ENCODE measurements at regions not wholly inside any gene's neighbourhood (a gene's known extent, or its start where the extent isn't known, plus 50 kb on each side); places are given as distances from the start of the nearest gene placed in this dataset.
"Not testable (repeated sequence)": the region's sequence is repeated elsewhere in the genome, so short reads cannot be mapped to it uniquely, and the experiment has no call there.

- DNase-seq, result no peak
Observed at GRCh38 chr9:28127101-28127500, 553.8 kb upstream of the C9orf72 start.

GRCh38 chr9:28134446-28134976, 561.2 kb upstream of the C9orf72 start:
- peak; percentile 8 for DNase-seq

GRCh38 chr9:28135549-28135948, 562.3 kb upstream of the C9orf72 start:
- no peak for DNase-seq

DNA sequence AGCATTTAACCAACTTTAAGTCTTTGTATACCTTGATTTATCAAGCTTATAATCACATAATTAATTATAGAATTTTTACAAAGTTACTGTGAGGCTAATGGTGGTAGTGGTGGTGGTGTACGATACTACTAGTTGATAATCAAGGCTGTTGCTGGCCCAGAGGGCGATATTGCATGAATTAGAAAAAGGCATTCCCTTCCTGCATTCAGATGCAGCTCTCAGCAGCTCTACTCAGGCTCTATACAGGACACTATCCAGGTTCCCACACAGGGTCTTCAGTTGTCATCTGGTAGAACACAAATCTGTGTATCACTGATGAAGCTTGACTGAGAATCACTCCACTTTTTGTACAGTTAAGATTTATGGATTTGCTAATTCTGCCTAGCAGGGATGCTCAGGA, 562.8 kb upstream of the C9orf72 start:
- no peak for DNase-seq

DNA sequence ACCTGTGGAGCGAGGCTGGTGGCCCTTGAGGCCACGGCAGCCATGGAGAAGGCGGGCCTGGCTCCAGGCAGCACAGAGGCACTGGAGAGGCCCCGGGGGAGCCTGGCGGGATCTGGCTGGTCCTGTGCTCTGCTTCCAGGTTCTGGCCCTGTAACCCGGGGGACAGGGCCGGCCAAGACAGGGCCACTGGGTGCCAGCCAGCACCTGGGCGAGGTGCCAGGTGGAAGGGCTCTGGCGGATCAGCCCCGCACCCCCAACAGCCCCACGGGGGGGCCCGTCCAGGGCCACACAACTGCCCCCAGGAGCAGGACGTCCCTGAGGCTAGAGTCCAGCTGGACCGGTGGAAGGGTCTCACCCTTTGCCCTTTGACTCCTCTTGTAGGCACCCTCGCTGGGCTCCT, 574.1 kb upstream of the C9orf72 start:
- not testable (repeated sequence) for DNase-seq

DNA sequence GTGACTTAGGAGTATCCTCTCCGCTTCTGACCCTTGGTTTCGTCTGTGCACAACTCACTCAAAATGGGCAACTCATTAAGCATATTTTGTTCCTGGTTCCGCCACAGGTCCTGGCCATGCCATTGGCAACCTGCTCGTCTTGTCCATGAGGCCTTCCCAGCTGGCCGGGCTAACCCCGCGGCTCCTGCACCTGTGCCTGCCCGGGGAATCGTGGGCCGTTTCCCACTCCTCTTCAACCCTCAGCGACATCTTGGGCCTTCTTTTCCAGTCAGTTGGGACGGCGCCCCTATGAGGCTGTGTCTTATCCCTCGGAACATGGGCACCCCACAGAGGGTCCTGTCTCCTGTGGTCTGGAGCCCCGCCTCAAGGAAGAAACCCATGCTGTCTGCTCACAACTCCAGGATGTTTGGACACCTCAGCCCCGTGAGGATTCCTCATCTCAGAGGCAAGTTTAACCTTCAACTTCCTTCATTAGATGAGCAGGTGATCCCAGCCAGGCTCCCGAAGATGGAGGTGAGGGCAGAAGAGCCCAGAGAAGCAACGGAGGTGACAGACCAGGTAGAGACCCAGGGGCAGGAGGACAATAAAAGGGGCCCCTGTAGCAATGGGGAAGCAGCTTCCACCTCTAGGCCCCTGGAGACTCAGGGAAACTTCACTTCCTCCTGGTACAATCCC, 574.8 kb upstream of the C9orf72 start:
- not testable (repeated sequence) for DNase-seq

GRCh38 chr9:28149361-28150050, 576.2 kb upstream of the C9orf72 start:
- DNase-seq, result not testable (repeated sequence)

DNA sequence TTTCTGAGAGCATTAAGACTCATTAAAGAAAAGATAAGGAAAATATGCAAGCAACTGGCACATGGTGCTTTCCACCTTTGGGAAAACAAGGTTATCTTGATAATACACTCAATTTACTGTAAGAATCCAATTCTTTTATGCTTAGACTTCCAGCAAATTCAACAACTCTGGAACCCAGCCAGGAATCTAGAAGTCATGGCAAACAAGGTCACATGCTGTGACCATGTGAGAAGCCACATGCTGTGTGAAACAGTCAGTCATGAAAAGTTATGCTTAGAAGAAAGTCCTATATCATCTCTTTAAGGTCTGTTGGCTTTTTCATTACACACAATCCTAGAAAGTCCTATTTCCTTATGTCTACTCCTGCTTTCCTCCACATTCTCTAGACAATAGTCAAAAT, 581.8 kb upstream of the C9orf72 start:
- no peak for DNase-seq

DNA sequence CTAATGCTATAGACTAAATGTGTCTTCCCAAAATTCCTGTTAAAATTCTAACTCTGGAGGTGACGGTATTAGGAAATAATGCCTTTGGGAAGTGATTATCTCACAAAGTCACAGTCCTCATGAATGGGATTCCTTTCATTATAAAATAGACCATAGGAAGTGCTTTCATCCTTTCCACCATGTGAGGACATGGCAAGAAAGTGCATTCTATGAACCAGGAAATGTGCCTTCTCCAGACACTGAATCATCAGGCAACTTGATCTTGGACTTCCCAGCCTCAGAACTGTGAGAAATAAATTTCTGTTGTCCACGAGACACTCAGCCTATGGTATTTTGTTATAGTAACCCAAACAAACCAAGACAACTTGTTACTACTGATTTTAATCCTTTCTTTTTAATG, 582.4 kb upstream of the C9orf72 start:
- DNase-seq, result no peak

DNA sequence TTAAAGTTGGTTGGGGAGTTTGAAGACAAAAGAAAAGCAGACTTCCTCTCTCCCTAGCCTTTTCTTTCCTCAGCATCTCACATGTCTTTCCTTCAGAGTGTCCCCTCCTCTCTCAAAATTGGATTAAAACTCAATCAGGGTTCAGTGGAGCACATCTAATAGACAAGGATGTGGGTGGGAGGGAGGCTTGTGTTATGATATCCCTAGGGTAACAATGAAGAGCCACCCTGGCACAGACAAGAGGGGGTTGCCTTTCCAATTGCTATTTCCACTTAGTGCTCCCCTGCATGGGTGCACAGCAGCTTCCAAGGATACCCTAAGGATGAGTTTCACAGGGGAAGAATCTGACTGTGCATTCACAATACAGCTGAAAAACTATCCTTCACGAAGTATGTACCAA, 585.2 kb upstream of the C9orf72 start:
- DNase-seq, result no peak

DNA sequence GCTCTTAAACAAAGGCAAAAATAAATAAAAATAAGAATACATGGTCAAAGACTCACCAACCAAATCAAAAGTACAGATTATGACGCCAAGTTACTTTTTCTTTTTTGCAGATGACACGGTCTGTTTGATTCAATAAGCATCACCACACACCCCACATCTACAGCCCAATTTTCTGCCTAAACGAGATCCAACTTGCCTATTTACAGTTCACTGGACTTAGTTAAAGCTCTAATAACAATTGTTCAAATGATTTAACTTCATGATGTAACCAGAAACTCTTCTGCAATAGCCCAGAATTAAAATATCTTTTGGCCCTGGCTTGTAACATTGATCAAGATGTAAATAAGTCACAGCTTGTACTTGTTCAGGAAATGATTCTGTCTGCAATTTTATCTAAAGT, 590.3 kb upstream of the C9orf72 start:
- no peak for DNase-seq

DNA sequence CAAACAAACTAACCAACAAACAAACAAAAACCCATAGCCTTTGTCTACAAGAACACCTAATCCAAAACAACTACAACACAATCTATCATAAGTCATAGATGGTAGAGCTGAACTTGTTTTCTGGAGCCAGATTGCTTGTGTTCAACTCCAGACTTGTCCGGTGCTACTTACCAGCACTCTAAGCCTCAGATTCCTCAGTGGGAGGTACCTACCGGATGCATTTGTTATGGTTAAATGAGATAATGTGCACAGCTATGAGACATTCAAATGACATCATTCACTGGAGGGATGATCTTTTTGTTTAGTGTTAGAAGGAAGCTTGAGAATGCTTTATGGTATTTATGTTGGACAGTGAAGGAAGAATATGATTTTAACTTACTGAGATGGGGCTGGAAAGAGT, 592.9 kb upstream of the C9orf72 start:
- DNase-seq, result no peak

- no peak for DNase-seq
Observed at GRCh38 chr9:28177142-28177541, 603.9 kb upstream of the C9orf72 start.

DNA sequence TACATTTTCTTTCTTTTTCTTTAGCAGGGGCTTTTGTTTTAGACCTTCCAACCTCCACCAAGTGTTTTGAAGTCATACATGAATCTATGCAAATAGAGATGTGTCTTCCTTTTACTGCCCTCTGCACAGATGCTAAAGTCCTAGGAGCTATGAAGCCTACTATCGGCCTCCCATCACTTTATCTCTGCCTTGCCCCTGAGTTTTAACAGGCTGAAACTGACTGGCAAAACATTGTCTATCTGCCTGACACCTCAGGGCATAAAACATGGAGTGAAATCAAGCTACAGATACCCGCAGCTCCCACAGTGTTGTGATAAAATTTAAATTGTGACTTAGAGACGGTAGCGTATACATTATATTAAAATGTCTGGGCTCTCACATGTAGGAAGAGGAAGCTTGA, 604.6 kb upstream of the C9orf72 start:
- no peak for DNase-seq

DNA sequence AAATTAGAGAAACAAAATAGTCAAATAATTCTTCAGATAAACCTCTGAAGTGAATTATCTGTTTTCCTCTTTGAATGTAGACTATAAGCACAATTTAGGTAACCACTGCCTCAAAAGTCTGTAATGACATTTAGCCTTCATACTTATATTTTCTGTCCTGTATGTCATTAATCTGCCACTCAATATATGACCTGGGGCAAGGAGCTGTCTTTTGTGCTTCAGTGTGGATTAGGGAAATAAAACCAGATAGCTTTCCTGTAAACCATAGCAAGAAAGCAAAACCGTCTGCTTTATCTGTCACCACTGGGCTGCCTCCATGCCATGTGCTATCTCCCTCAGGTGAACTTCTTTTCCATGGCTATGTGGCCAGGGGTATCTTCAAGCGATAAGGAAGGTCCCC, 606.6 kb upstream of the C9orf72 start:
- DNase-seq, result no peak

DNA sequence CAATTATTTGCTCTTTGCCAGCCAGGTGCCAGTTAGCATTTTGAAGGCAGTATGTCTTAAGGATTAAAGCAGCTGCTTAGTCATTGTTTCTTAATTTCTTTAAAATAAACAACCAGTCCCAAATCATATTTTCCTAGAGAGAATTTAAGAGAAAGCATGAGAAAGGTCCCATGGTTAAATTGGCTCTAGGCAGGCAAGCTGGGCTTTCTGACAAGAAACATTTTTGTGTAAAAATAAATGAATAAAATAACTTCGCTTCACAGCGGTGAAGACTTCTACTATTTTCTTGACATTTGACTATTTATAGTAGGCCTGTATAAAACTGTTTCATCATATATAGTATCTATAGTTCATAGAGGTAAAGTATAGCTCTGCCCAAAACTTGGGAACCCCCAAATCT, 617.7 kb upstream of the C9orf72 start:
- DNase-seq, result no peak

DNA sequence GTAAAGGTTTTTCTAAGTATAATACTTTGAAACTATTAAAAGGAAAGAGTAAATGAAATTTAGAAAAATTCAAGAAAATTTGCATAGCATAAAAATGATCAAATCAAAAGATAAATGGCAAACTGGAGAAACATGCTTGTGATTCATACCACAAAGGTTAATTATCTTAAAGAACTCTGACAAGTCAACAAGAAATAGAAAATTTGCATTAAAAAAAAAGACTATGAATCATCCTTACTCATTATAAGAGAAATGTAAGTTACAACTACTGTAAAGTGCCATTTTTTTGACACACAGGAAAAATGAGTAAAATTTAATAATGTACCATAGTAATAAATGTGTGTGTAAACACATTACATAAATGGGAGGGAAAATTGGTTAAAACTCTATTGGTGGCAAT, 624.4 kb upstream of the C9orf72 start:
- DNase-seq, result no peak

DNA sequence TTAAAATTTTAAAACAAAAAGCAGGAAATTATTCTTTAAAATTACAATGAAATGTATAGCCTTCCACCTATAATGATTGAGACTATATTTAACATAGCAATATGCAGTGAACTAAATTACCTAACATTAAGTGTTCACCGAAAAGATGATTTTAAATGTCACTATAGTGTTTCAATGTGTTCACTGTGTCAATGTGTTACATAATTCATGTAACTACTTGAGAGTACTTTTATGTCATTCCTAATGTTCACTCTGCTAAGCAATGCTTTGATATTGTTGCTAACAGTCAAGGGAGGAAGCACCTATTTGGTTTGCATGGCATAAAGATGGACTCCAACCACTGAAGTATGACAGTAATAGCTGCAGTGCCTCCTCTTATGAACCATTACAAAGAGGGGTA, 629.8 kb upstream of the C9orf72 start:
- DNase-seq, result no peak

DNA sequence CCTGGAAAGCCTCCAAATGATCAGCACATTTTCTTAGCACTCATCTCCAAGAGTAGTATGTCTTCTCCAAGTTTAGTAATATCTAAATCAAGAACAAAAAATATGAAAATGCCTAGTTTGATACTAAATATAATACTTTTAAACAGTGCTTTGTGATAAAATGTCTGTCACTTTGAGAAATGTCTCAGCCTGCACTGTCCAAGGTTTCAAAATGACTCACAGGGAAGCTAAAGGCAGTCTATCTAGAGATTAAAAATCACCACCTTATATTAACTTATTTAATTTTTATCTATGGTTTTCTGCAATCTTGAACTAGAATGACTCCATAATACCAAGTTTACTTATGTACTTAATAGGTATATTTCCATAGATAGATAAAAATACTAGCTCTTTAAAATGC, 633.0 kb upstream of the C9orf72 start:
- no peak for DNase-seq

- DNase-seq, result no peak
Observed at GRCh38 chr9:28207657-28208056, 634.4 kb upstream of the C9orf72 start.

DNA sequence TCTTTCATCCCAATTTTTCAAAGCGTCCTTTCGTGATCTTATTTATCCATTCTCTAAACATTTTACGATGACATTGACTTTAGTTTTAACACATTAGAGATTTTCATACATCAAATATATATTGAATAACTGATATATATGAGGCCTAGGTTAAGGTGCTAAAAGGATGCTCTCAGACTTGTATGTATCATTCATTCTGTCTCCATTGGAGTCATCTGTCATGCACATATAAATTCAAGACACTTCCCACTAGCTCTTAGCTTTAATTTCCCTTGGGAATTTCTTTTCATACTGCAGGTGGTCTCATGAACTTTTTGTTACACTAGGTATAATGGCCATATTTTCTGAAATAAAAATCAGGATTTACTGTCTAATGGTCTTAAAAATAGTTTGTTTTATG, 635.8 kb upstream of the C9orf72 start:
- DNase-seq, result no peak

DNA sequence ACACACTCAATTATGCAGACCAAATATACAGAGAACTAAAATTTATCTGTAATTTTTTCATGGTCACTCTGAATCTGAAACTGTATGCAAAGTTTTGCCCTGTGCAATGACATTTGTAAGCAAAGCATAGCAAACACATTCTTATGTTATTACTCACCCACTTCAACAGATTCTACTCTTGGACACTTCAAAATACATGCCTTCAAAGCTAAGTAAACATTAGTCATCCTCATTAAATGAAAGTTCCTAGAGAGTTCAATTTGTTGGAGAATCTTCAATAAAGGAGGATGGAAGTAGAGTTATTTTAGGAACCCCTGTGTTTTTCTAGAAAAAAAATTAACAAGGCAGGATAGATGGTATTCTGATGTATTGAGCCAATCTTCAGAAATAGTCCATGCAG, 639.7 kb upstream of the C9orf72 start:
- DNase-seq, result peak; percentile 12

DNA sequence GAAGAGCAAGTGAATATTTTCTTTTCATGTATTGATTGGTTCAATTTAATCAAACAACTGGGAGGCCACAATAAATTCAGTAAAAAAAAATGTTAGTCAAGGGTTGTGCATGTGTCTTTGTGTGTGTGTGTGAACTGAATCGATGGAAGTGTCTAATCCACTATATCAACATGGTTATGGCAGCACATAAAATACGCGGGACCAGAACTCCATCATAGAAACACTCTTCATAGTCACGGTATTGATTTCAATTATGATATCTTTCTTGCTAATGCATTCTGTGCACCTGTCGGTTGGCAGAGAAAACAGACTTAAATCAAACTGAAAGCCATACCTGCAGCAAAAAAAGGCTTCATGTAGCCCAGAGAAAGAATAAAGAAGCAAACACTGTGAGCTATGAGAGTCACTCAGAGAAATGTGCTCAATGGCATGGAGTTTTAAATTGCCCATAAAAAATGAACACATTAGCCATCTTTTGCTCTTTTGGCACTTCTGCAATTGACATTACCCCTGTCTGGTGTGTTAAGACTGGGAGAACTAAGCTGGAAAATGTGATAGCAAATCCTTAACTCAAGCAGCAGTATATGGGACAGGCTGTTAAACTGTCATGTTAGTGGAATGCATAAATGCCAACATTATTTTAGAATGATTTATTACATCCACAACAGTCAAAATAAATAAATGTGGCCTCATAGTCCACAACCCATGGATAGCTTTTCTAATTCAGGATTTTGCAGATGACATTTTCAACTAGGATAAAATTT, 642.4 kb upstream of the C9orf72 start:
- peak; percentile 24 for DNase-seq

DNA sequence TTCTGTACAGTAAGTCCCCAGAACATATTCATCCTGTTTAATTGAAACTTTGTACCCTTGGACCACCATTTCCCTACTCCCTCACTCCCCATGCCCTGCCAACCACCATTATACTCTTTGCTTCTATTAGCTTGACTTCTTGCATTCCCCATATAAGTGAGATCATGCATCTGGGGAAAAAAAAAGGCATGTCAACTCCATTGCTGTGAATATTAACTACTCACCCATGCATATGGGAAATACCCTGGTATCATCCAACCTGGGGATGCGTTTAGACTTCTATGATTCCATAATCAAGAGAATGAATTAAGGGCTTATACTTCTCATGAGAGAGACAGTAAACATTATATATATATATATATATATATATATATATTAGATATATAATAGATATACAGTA, 659.4 kb upstream of the C9orf72 start:
- no peak for DNase-seq

Data from NCI-H774 (cell line).